ENCODE measurements at regions not wholly inside any gene's neighbourhood (a gene's known extent, or its start where the extent isn't known, plus 50 kb on each side); places are given as distances from the start of the nearest gene placed in this dataset.

DNA sequence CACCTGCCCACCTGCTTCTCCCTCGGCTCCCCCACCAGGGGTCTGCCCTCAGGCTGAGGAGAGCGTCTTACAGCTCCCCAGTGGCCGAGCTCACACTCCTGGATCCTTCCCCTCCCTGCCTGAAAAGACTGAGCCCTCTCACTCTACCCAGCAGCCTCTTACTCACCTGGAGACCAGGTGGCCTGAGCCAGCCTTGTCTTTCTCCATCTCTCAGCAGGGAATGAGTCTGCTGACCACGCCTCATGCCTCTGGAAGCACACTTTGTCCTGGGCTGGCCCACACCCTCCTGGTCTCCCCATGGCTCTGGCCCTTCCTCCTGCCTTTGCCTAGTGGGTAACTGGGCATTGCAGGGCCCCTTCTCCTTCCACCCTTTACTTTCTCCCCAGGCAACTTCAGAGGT is 177.2 kb downstream of the ENGASE start:
- TF ChIP-seq, protein P1, sequence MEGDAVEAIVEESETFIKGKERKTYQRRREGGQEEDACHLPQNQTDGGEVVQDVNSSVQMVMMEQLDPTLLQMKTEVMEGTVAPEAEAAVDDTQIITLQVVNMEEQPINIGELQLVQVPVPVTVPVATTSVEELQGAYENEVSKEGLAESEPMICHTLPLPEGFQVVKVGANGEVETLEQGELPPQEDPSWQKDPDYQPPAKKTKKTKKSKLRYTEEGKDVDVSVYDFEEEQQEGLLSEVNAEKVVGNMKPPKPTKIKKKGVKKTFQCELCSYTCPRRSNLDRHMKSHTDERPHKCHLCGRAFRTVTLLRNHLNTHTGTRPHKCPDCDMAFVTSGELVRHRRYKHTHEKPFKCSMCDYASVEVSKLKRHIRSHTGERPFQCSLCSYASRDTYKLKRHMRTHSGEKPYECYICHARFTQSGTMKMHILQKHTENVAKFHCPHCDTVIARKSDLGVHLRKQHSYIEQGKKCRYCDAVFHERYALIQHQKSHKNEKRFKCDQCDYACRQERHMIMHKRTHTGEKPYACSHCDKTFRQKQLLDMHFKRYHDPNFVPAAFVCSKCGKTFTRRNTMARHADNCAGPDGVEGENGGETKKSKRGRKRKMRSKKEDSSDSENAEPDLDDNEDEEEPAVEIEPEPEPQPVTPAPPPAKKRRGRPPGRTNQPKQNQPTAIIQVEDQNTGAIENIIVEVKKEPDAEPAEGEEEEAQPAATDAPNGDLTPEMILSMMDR (IDR thresholded peaks at IDR 0.05) = no peak
- no peak for TF ChIP-seq POLR2A (IDR thresholded peaks at IDR 0.05)
- TF ChIP-seq POLR2AphosphoS5 (IDR thresholded peaks at IDR 0.05) = no peak
- no peak for TF ChIP-seq EP300 (IDR thresholded peaks at IDR 0.05)
